Ishikawa (cell line): ENCODE measurements at regions not wholly inside any gene's neighbourhood (a gene's known extent, or its start where the extent isn't known, plus 50 kb on each side); places are given as distances from the start of the nearest gene placed in this dataset.

Experiments used
- EP300 ChIP-seq: IDR thresholded peaks from 2 replicates; pipeline ENCODE4 v1.6.1; 2012; ENCODE audit warnings: borderline replicate concordance
- MAX ChIP-seq: IDR thresholded peaks from 2 replicates; pipeline ENCODE4 v1.6.1; 2012
- NFIC ChIP-seq: IDR thresholded peaks from 2 replicates; pipeline ENCODE4 v1.6.1; 2012
- REST ChIP-seq: IDR thresholded peaks from 2 replicates; pipeline ENCODE4 v1.6.1; 2012; ENCODE audit warnings: low read depth, mild to moderate bottlenecking
- TAF1 ChIP-seq: IDR thresholded peaks from 2 replicates; pipeline ENCODE4 v1.6.1; 2012; ENCODE audit warnings: low read depth, mild to moderate bottlenecking
- TEAD4 ChIP-seq: IDR thresholded peaks from 2 replicates; pipeline ENCODE4 v1.6.1; 2012
- YY1 ChIP-seq: IDR thresholded peaks from 2 replicates; pipeline ENCODE4 v1.6.1; 2012; ENCODE audit warnings: low read depth

- TF ChIP-seq TAF1 (no peak), YY1 (no peak), MAX (no peak), NFIC (no peak), EP300 (no peak), TEAD4 (no peak), REST (no peak)
Measured at GRCh38 chr2:3914241-3914640, 210.9 kb downstream of the DCDC2C start.
